ENCODE measurements at regions not wholly inside any gene's neighbourhood (a gene's known extent, or its start where the extent isn't known, plus 50 kb on each side); places are given as distances from the start of the nearest gene placed in this dataset.

GRCh38 chr4:115711575-115711974 lies 598.2 kb upstream of the NDST4 start:
- Histone ChIP-seq H3K27ac (no peak overlapping the region), H3K36me3 (no peaks in the 10 kb centered on the region), H3K4me3 (no peak overlapping the region), H3K27me3 (no peaks in the 10 kb centered on the region), H3K9me3 (no peaks in the 10 kb centered on the region), H3K4me1 (no peaks in the 10 kb centered on the region)
- 40 to 46% methylated on average over 2 of the region's 2 CpGs for WGBS, 2 donors
- DNase-seq (ENCODE audit: low spot score in 2 of 2): no peak
- TF ChIP-seq EP300 (IDR thresholded peaks at IDR 0.05) (no peak), CTCF (IDR thresholded peaks at IDR 0.05) (no peak), POLR2A (IDR thresholded peaks at IDR 0.05) (no peak)

- H3K4me3 ChIP-seq: no peak overlapping the region
- H3K9me3 ChIP-seq: peaks cover 0 to 11% (median 0%) of the 10 kb centered on the region in 4 donors
- no peak for DNase-seq (ENCODE audit: low spot score in 2 of 2)
- TF ChIP-seq CTCF (IDR thresholded peaks at IDR 0.05) (no peak), POLR2A (IDR thresholded peaks at IDR 0.05) (no peak), EP300 (IDR thresholded peaks at IDR 0.05) (no peak)
- H3K27me3 ChIP-seq: no peaks in the 10 kb centered on the region
- no peaks in the 10 kb centered on the region for H3K36me3 ChIP-seq
- no peaks in the 10 kb centered on the region for H3K4me1 ChIP-seq
- H3K27ac ChIP-seq: no peak overlapping the region
Observed at GRCh38 chr4:115688961-115689360, 575.5 kb upstream of the NDST4 start.

GRCh38 chr4:115687052-115687755 lies 573.8 kb upstream of the NDST4 start:
- Histone ChIP-seq H3K4me1 (no peaks in the 10 kb centered on the region), H3K27me3 (no peaks in the 10 kb centered on the region), H3K36me3 (no peaks in the 10 kb centered on the region), H3K27ac (no peak overlapping the region), H3K9me3 (peaks cover 0 to 11% (median 0%) of the 10 kb centered on the region in 4 donors), H3K4me3 (no peak overlapping the region)
- WGBS, 2 donors: 97 to 100% methylated on average over 1 of the region's 1 CpG
- no peak for DNase-seq (ENCODE audit: low spot score in 2 of 2)
- no peak for TF ChIP-seq CTCF (IDR thresholded peaks at IDR 0.05)
- TF ChIP-seq EP300 (IDR thresholded peaks at IDR 0.05): no peak
- TF ChIP-seq POLR2A (IDR thresholded peaks at IDR 0.05): no peak

GRCh38 chr4:115678425-115678941 lies 565.1 kb upstream of the NDST4 start:
- no peak for DNase-seq (ENCODE audit: low spot score in 2 of 2)
- no peaks in the 10 kb centered on the region for H3K4me1 ChIP-seq
- H3K9me3 ChIP-seq: peaks cover 0 to 8% (median 0%) of the 10 kb centered on the region in 4 donors
- H3K4me3 ChIP-seq: no peak overlapping the region
- no peaks in the 10 kb centered on the region for H3K36me3 ChIP-seq
- no peaks in the 10 kb centered on the region for H3K27me3 ChIP-seq
- H3K27ac ChIP-seq: no peak overlapping the region
- 96 to 97% methylated on average over 24 to 39 of the region's 47 CpGs for WGBS, 2 donors
- TF ChIP-seq POLR2A (IDR thresholded peaks at IDR 0.05) (no peak), EP300 (IDR thresholded peaks at IDR 0.05) (no peak), CTCF (IDR thresholded peaks at IDR 0.05) (no peak)

GRCh38 chr4:115675719-115676118 lies 562.3 kb upstream of the NDST4 start:
- Histone ChIP-seq H3K9me3 (peaks cover 0 to 8% (median 0%) of the 10 kb centered on the region in 4 donors), H3K36me3 (no peaks in the 10 kb centered on the region), H3K27ac (no peak overlapping the region), H3K4me1 (no peaks in the 10 kb centered on the region), H3K27me3 (no peaks in the 10 kb centered on the region), H3K4me3 (no peak overlapping the region)
- no peak for TF ChIP-seq POLR2A (IDR thresholded peaks at IDR 0.05)
- TF ChIP-seq CTCF (IDR thresholded peaks at IDR 0.05): no peak
- TF ChIP-seq EP300 (IDR thresholded peaks at IDR 0.05): no peak
- 15 to 33% methylated on average over 1 of the region's 1 CpG for WGBS, 2 donors
- no peak for DNase-seq (ENCODE audit: low spot score in 2 of 2)

Data from tibial nerve (tissue), 4 donors.